C4-2B (cell line): ENCODE measurements at regions not wholly inside any gene's neighbourhood (a gene's known extent, or its start where the extent isn't known, plus 50 kb on each side); places are given as distances from the start of the nearest gene placed in this dataset.

Experiments
- ZFX ChIP-seq: fragments of 450-650 bp; IDR thresholded peaks from 2 replicates; pipeline ENCODE4 v1.6.1; 2017
- TF ChIP-seq, protein P1 (sequence below): fragments of 450-650 bp; conservative IDR thresholded peaks from 2 replicates; pipeline ENCODE4 v1.5.1; 2017; ENCODE audit warnings: mild to moderate bottlenecking

DNA sequence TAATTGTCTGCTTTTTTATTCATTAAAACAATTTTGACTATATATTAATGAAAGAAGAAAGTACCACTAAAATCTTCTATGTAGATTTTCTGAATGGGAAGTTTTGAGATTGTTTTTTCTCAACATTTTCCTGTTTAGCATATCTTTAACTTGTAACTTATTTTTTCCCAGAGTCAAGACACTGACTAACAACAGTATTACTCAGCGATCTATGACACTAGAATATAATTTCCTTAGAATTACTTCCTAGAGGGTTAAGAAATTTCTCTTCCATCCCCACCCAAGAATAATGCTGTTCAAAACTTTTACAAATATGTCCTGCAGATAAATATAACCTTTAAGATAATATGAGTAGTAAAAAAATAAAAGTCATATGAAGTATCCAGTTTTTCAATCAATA is 218.2 kb upstream of the NR5A2 start:
- TF ChIP-seq, protein P1, sequence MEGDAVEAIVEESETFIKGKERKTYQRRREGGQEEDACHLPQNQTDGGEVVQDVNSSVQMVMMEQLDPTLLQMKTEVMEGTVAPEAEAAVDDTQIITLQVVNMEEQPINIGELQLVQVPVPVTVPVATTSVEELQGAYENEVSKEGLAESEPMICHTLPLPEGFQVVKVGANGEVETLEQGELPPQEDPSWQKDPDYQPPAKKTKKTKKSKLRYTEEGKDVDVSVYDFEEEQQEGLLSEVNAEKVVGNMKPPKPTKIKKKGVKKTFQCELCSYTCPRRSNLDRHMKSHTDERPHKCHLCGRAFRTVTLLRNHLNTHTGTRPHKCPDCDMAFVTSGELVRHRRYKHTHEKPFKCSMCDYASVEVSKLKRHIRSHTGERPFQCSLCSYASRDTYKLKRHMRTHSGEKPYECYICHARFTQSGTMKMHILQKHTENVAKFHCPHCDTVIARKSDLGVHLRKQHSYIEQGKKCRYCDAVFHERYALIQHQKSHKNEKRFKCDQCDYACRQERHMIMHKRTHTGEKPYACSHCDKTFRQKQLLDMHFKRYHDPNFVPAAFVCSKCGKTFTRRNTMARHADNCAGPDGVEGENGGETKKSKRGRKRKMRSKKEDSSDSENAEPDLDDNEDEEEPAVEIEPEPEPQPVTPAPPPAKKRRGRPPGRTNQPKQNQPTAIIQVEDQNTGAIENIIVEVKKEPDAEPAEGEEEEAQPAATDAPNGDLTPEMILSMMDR, result no peak
- TF ChIP-seq ZFX, result no peak
